ENCODE measurements at regions not wholly inside any gene's neighbourhood (a gene's known extent, or its start where the extent isn't known, plus 50 kb on each side); places are given as distances from the start of the nearest gene placed in this dataset.
A peak's percentile ranks its signal among the peaks of the same experiment; 100 is the strongest.

GRCh38 chr20:52684905-52685304 is 287.3 kb upstream of the TSHZ2 start:
- peak; percentile 0 for DNase-seq (ENCODE audit: low read depth)
- TF ChIP-seq, protein P1, sequence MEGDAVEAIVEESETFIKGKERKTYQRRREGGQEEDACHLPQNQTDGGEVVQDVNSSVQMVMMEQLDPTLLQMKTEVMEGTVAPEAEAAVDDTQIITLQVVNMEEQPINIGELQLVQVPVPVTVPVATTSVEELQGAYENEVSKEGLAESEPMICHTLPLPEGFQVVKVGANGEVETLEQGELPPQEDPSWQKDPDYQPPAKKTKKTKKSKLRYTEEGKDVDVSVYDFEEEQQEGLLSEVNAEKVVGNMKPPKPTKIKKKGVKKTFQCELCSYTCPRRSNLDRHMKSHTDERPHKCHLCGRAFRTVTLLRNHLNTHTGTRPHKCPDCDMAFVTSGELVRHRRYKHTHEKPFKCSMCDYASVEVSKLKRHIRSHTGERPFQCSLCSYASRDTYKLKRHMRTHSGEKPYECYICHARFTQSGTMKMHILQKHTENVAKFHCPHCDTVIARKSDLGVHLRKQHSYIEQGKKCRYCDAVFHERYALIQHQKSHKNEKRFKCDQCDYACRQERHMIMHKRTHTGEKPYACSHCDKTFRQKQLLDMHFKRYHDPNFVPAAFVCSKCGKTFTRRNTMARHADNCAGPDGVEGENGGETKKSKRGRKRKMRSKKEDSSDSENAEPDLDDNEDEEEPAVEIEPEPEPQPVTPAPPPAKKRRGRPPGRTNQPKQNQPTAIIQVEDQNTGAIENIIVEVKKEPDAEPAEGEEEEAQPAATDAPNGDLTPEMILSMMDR (conservative IDR thresholded peaks at IDR 0.05; ENCODE audit: control insufficient read depth, insufficient read depth, low read depth, low read length): no peak
- no peak overlapping the region for H3K4me3 ChIP-seq (ENCODE audit: control insufficient read depth, low read depth, low read length)

DNA sequence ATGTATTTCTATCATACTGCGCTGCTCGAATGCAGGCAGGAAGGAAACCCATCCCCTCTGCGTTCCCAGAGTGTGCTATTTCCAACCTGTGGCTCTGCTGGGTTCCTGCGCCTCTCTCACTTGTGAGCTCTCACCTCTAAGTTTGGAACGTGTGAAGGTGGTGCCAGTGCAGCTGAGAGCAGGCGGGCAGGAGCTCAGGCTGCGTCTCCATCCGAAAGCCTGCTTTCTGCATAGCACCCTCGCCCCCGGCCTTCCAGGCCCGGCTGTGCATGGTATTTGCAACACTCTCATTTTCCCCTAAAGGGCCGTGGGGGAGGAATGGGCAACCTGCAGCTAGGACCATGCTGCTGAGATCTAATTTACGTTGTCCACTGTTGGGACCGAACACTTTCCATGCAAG is 288.0 kb upstream of the TSHZ2 start:
- H3K4me3 ChIP-seq (ENCODE audit: control insufficient read depth, low read depth, low read length): no peak overlapping the region
- TF ChIP-seq, protein P1 (conservative IDR thresholded peaks at IDR 0.05; ENCODE audit: control insufficient read depth, insufficient read depth, low read depth, low read length): no peak
- no peak for DNase-seq (ENCODE audit: low read depth)

DNA sequence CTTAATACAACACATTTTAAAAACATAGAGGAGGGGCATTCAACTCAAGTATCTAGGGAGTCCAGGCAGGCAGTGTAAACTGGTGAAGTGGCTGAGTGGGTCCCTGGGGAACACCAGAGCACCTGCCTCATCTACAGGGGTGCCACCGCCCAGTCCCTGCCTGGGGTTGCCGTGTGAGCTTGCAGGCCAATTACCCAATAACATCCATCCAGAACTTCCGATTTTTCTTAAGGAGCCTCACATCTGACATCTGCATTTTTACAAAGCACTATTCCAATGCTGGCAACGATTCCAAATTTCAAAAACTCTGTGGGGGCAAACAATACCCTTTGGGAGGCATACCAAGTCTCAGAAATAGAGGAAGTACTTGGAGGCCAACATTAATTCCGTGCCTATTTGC is 288.4 kb upstream of the TSHZ2 start:
- no peak for DNase-seq (ENCODE audit: low read depth)
- no peak overlapping the region for H3K4me3 ChIP-seq (ENCODE audit: control insufficient read depth, low read depth, low read length)
- TF ChIP-seq, protein P1 (conservative IDR thresholded peaks at IDR 0.05; ENCODE audit: control insufficient read depth, insufficient read depth, low read depth, low read length): no peak

- H3K4me3 ChIP-seq (ENCODE audit: control insufficient read depth, low read depth, low read length): no peak overlapping the region
- DNase-seq (ENCODE audit: low read depth): no peak
- TF ChIP-seq, protein P1 (conservative IDR thresholded peaks at IDR 0.05; ENCODE audit: control insufficient read depth, insufficient read depth, low read depth, low read length): no peak
Observed at GRCh38 chr20:52682237-52682636, 289.9 kb upstream of the TSHZ2 start.

DNA sequence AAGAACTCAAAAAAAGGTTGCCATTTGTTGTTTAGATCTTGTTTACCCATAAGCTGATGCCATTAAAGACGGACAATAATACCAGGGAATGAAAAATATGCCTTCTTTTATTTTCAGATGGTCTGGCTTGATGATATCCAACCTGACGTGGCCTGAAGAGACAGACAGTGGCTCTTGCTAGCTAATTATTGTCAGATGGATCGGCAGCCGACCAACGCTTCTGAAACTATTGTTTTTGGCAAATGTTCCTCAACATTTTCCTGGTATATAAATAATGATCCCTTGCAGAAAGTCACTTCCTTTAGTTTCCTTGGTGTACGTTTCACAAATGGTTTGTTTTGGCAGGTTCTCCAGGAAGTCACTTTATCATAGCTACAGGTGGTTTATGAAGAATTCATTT is 290.9 kb upstream of the TSHZ2 start:
- no peak for DNase-seq (ENCODE audit: low read depth)
- TF ChIP-seq, protein P1 (conservative IDR thresholded peaks at IDR 0.05; ENCODE audit: control insufficient read depth, insufficient read depth, low read depth, low read length): no peak

DNA sequence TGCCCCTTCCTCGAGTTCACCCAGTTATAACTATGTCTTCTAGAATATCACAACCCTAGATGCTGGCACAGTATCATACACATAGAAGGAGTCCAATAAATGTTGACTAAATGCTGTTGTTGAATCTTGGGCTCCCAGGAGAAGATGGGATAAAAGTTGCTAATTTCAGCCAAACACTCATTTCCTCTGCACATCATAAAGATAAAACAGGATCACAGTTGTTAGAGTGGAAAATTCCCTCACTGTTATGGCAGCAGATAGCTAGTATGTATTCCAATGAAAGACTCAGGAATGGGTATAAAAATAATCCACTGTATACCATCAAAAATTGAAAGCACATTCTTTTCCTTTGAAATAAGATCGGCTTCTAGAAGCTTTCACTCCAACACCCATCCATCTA is 294.9 kb upstream of the TSHZ2 start:
- H3K4me3 ChIP-seq (ENCODE audit: control insufficient read depth, low read depth, low read length): no peak overlapping the region
- TF ChIP-seq, protein P1 (conservative IDR thresholded peaks at IDR 0.05; ENCODE audit: control insufficient read depth, insufficient read depth, low read depth, low read length): no peak
- no peak for DNase-seq (ENCODE audit: low read depth)

More for the DNA sequence above, 290.9 kb upstream of the TSHZ2 start:
- no peak overlapping the region for H3K4me3 ChIP-seq (ENCODE audit: control insufficient read depth, low read depth, low read length)
